GM18511 (cell line): ENCODE measurements at regions not wholly inside any gene's neighbourhood (a gene's known extent, or its start where the extent isn't known, plus 50 kb on each side); places are given as distances from the start of the nearest gene placed in this dataset.
A peak's percentile ranks its signal among the peaks of the same experiment; 100 is the strongest.

ENCODE experiments used
- ATAC-seq: cut with Tn5 transposase; IDR thresholded peaks from one replicate; pipeline ENCODE4 v1.9.1; 2021; ENCODE audit warnings: mild to moderate bottlenecking, moderate library complexity; ENCODE audit not compliant: unreplicated experiment

GRCh38 chr13:22047082-22047784, 376.4 kb downstream of the FGF9 start:
- no peak for ATAC-seq

GRCh38 chr13:22047785-22048104, 376.9 kb downstream of the FGF9 start:
- ATAC-seq, result no peak

GRCh38 chr13:22049384-22049783, 378.5 kb downstream of the FGF9 start:
- ATAC-seq, result no peak

- ATAC-seq, result no peak
These were observed 380.2 kb downstream of the FGF9 start for GRCh38 chr13:22050951-22051563.

- ATAC-seq, result no peak
These were observed 382.2 kb downstream of the FGF9 start for GRCh38 chr13:22053053-22053452.

GRCh38 chr13:22055259-22055658, 384.4 kb downstream of the FGF9 start:
- no peak for ATAC-seq

GRCh38 chr13:22060187-22060586, 389.3 kb downstream of the FGF9 start:
- no peak for ATAC-seq

- ATAC-seq, result peak; percentile 47
These were observed 390.5 kb downstream of the FGF9 start for GRCh38 chr13:22061371-22061805.

GRCh38 chr13:22061806-22062391, 391.0 kb downstream of the FGF9 start:
- peak; percentile 88 for ATAC-seq

- no peak for ATAC-seq
These were observed 391.8 kb downstream of the FGF9 start for GRCh38 chr13:22062478-22063205.

GRCh38 chr13:22063416-22064124, 392.7 kb downstream of the FGF9 start:
- ATAC-seq, result no peak

GRCh38 chr13:22064854-22065620, 394.2 kb downstream of the FGF9 start:
- ATAC-seq, result no peak

- peak; percentile 65 for ATAC-seq
These were observed 402.8 kb downstream of the FGF9 start for GRCh38 chr13:22073718-22074117.

GRCh38 chr13:22074403-22074802, 403.5 kb downstream of the FGF9 start:
- ATAC-seq, result no peak

- no peak for ATAC-seq
These were observed 405.8 kb downstream of the FGF9 start for GRCh38 chr13:22076658-22077057.

GRCh38 chr13:22077205-22077683, 406.4 kb downstream of the FGF9 start:
- no peak for ATAC-seq

- no peak for ATAC-seq
These were observed 406.9 kb downstream of the FGF9 start for GRCh38 chr13:22077764-22078163.

GRCh38 chr13:22079961-22080360, 409.1 kb downstream of the FGF9 start:
- no peak for ATAC-seq

GRCh38 chr13:22080832-22081231, 410.0 kb downstream of the FGF9 start:
- ATAC-seq, result no peak

- ATAC-seq, result no peak
These were observed 410.6 kb downstream of the FGF9 start for GRCh38 chr13:22081430-22081829.
